HG02678 (cell line): ENCODE measurements at regions not wholly inside any gene's neighbourhood (a gene's known extent, or its start where the extent isn't known, plus 50 kb on each side); places are given as distances from the start of the nearest gene placed in this dataset.

ENCODE experiments used
- ATAC-seq: cut with Tn5 transposase; IDR thresholded peaks from one replicate; pipeline ENCODE4 v1.9.1; 2021; ENCODE audit warnings: mild to moderate bottlenecking, moderate library complexity; ENCODE audit not compliant: unreplicated experiment

GRCh38 chr1:193366764-193367507 is 180.5 kb upstream of the B3GALT2 start:
- no peak for ATAC-seq

- no peak for ATAC-seq
These were observed 179.6 kb upstream of the B3GALT2 start for GRCh38 chr1:193365966-193366365.

DNA sequence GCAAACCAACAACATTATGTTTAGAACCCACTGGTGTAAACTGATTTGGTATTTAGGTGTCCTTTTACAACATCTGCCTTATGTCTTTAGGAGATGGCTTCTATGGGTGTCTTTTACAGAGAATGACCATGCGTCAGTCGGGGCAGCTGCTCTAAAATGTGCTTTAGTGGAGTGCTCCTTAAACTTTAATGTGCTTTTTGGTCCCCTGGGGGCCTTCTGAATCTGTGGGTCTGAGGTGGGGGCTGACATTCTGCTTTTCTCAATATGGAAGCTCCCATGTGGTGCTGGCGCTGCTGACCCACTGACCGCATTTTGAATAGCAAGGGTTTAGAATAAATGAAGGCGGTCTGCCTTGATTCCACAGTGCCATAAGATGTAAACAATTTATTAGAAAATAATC is 173.2 kb upstream of the B3GALT2 start:
- ATAC-seq = no peak

DNA sequence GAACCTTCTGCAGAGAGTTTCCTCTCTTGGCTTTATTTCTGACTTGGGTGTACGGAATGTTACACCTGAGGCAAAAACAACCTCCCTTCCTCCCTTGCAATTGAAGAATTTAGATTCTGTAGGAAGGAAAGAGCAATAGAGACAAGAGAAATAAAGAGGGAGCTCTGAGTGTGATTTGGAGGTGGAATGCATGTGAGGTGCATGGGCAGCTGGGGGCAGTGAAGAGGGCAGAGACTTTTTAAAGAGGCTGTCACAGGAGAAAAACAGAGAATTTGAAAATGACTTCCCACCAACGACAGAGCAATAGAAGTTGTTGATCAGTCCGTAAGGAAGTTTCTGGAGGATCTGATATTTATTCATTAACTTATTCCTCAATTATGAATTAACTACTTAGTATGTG is 172.0 kb upstream of the B3GALT2 start:
- ATAC-seq = no peak

DNA sequence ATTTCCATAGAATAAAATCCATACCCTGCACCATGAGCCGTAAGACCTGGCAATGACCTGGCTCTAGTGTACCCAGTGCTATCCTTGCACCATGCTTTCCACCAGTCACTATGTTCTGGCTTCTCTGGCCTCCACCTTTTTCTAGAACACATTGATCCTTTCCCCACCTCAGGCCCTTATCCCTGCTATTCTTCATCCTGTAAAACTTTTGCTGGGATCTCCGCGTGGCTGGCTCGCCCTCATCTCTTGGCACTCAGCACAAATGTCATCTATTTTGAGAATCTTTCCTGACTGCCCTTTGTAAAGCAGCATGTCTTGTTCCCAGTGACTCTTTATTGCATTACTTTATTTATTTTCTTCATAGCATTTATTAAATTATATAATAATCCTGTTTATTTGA is 169.8 kb upstream of the B3GALT2 start:
- no peak for ATAC-seq

GRCh38 chr1:193355626-193356025 is 169.2 kb upstream of the B3GALT2 start:
- no peak for ATAC-seq

DNA sequence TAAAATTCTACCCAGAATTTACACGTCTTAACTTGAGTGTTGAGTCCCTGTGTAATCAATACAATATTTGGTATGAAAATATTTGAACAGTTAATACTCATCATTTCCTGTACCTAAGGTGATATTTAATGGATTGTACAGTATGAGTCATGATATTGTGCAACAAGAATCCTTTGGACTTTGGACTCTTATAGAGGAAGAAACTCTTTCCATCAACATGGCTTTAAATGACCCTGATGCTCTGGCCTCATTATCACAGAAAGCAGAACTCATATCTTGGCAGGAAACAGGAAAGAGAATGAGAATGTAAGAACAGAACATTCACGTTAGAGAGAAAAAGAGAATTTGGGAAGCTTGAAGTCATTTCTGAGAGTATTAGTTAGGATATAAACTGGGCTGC is 168.8 kb upstream of the B3GALT2 start:
- no peak for ATAC-seq

DNA sequence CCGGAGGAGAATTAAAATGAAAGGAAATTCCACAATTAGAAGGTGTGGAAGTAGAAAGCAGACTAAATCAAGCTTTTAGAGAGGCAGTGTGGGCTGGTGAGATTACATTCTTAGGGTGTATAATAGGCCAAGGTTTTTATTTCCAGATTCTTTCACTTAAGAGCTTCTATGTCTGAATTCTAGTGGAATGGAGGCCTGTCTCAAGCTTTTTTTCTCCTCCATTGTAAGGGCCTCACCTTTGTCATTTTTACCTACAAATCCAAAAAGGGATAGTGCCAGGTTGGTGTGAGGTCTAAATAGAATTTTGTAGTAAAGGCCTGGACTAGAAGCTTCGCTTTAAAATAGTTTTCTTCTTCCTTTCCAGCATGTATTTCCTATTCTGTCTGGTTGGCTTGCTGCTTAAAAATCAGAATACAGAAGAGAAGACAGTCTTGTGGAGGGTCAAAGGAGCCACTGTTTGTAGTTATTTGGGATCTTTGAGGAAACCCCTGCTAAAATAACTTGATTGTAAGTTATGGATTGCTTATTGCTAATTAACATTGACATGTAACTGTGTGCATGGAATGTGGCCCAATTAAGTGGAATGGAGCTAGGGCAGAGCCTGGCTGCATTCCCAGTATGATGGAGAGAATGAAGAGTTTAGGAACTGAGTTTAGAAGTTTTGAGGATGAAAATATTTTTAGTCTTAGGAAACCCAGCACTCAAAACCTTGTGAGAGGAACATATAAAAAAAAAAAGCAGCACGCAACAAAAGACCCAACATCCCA is 162.5 kb upstream of the B3GALT2 start:
- no peak for ATAC-seq

- ATAC-seq = no peak
These were observed 161.8 kb upstream of the B3GALT2 start for GRCh38 chr1:193348091-193348768.

GRCh38 chr1:193346085-193346484 is 159.7 kb upstream of the B3GALT2 start:
- ATAC-seq = no peak

- ATAC-seq = no peak
These were observed 156.4 kb upstream of the B3GALT2 start for GRCh38 chr1:193342811-193343210.

- no peak for ATAC-seq
These were observed 153.9 kb upstream of the B3GALT2 start for GRCh38 chr1:193340331-193340730.

- ATAC-seq = no peak
These were observed 153.0 kb upstream of the B3GALT2 start for GRCh38 chr1:193339401-193339800.

DNA sequence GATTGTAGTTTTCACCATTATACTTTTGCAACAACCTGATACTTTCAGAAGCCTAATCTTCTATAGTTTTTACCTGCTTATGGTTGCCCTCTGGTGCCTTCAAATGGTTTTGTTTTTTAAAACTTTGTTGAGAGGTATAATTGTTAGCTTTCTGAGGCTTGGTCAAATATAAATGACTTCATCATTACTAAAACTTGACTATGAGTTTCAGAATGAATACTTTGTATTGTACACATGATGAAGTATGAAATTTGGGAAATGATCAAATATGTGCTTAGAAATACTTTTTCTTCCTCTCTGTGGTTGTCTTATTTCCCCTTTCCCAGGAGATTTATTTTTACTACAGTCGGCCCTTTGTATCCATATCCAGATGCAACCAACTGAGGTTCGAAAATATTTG is 151.8 kb upstream of the B3GALT2 start:
- no peak for ATAC-seq

GRCh38 chr1:193335806-193336428 is 149.5 kb upstream of the B3GALT2 start:
- ATAC-seq = no peak

DNA sequence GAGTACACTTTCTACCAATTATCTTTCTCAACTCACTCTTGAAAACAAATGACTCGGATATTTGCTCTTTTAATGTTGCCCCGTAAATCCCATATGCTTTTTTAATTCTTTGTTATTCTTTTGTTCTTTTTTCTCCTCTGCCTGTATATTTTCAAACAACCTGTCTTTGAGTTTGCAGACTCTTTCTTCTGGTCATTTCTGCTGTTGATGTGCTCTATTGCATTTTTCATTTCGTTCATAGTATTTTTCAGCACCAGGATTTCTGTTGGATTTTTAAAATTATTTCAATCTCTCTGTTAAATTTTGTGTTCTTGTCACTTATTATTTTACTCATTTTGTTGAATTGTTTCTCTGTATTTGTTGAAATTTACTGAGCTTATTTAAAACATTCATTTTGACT is 146.8 kb upstream of the B3GALT2 start:
- ATAC-seq = no peak

DNA sequence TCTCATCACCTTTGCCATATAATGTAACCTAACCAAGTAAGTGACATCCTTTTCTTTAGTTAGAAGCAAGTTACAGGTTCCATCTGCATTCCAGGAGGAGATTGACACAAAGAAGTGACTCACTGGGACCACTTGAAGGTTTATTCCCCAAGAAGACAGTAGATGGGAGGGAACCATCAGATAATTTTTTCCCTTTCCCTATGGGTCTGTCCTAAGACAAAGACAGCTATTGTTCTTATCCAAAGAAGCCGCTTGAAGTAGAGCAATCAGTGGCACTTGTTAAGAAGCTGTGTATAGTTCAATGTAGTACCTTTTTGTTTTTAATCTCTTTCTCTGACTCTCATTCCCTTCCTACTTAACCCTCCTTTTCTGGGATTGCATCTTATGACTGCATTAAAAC is 139.9 kb upstream of the B3GALT2 start:
- no peak for ATAC-seq

- ATAC-seq = no peak
These were observed 139.4 kb upstream of the B3GALT2 start for GRCh38 chr1:193325771-193326170.

DNA sequence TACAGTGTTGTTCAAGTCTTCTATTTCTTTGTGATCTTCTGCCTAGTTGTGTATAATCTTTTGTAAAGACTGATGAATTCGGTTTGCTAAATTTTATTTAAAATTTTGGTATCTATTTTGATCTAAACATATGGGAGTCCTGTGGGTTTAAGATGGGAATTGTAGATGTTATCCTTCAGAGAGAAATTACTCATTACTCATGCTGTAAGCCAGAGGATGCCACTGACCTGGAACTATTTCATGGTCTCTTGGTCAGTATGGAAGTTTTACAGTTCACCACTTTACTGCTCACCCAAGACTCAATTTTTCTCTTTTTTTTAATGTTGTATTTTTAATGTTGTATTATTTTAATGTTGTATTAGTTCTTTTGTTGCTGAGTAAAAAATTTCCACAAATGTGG is 138.6 kb upstream of the B3GALT2 start:
- ATAC-seq = no peak

- ATAC-seq = no peak
These were observed 135.8 kb upstream of the B3GALT2 start for GRCh38 chr1:193322211-193322610.

- no peak for ATAC-seq
These were observed 134.9 kb upstream of the B3GALT2 start for GRCh38 chr1:193321242-193321840.
